ENCODE measurements at regions not wholly inside any gene's neighbourhood (a gene's known extent, or its start where the extent isn't known, plus 50 kb on each side); places are given as distances from the start of the nearest gene placed in this dataset.
"Not testable (repeated sequence)": the region's sequence is repeated elsewhere in the genome, so short reads cannot be mapped to it uniquely, and the experiment has no call there.

GRCh38 chr16:88309174-88309907 lies 73.4 kb upstream of the ZNF469 start:
- no peak for DNase-seq

GRCh38 chr16:88309908-88310265 lies 72.9 kb upstream of the ZNF469 start:
- DNase-seq = no peak

GRCh38 chr16:88310796-88311605 lies 71.8 kb upstream of the ZNF469 start:
- no peak for DNase-seq

- not testable (repeated sequence) for DNase-seq
These were observed 70.9 kb upstream of the ZNF469 start for GRCh38 chr16:88311860-88312259.

GRCh38 chr16:88312732-88313131 lies 70.0 kb upstream of the ZNF469 start:
- no peak for DNase-seq

GRCh38 chr16:88314991-88315542 lies 67.7 kb upstream of the ZNF469 start:
- no peak for DNase-seq

GRCh38 chr16:88315543-88316105 lies 67.1 kb upstream of the ZNF469 start:
- no peak for DNase-seq

- no peak for DNase-seq
These were observed 66.6 kb upstream of the ZNF469 start for GRCh38 chr16:88316151-88316550.

GRCh38 chr16:88316941-88317612 lies 65.7 kb upstream of the ZNF469 start:
- DNase-seq = no peak

- DNase-seq = no peak
These were observed 65.2 kb upstream of the ZNF469 start for GRCh38 chr16:88317613-88317965.

- DNase-seq = no peak
These were observed 64.7 kb upstream of the ZNF469 start for GRCh38 chr16:88318051-88318450.

- DNase-seq = no peak
These were observed 64.2 kb upstream of the ZNF469 start for GRCh38 chr16:88318521-88318920.

GRCh38 chr16:88319116-88319965 lies 63.4 kb upstream of the ZNF469 start:
- no peak for DNase-seq

GRCh38 chr16:88320947-88321634 lies 61.7 kb upstream of the ZNF469 start:
- DNase-seq = peak; percentile 53

GRCh38 chr16:88321635-88322499 lies 60.9 kb upstream of the ZNF469 start:
- no peak for DNase-seq

GRCh38 chr16:88322500-88322970 lies 60.2 kb upstream of the ZNF469 start:
- no peak for DNase-seq

GRCh38 chr16:88323041-88323440 lies 59.7 kb upstream of the ZNF469 start:
- DNase-seq = no peak

GRCh38 chr16:88323546-88324330 lies 59.0 kb upstream of the ZNF469 start:
- no peak for DNase-seq

GRCh38 chr16:88325087-88325750 lies 57.5 kb upstream of the ZNF469 start:
- no peak for DNase-seq

All from activated CD8-positive, alpha-beta memory T cell treated with anti-CD3 and anti-CD28 coated beads, Interleukin-2, amount 50 U/mL, for 48 hours (primary cell).